ENCODE measurements at regions not wholly inside any gene's neighbourhood (a gene's known extent, or its start where the extent isn't known, plus 50 kb on each side); places are given as distances from the start of the nearest gene placed in this dataset.
A peak's percentile ranks its signal among the peaks of the same experiment; 100 is the strongest.
"Not testable (repeated sequence)": the region's sequence is repeated elsewhere in the genome, so short reads cannot be mapped to it uniquely, and the experiment has no call there.

DNA sequence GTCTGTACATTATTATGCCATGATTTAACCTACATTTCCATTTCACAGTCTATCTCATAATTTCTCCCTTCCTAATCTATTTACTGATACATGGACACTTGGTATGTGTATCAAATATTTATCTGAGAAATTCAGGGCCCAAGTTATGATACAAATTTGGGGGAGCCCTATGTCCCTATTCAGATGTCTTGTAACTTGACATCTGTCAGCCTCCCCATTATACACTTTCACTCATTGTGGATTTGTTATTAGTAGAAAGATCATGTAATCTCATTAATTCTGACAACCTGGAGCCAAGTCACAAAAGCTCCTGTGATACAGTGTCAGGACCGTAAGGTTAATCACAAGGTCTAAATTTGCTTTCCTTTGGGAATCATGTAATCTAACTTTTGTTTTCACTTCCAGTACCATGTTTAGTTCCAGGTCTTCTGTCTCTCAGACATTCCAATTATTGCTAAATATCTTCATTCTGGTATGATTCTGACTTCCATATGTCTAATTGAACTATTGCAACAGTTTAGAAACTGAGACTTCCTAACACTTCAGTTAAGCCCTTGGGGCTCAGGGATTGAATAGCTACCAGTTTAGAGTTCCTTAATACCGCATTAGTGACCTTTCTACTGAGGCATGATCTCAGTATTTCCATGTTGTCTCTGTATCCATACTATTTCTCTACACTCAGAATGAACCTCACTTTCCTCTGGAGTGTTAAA, 182.9 kb upstream of the NUDT12 start:
- TF ChIP-seq CTCF (conservative IDR thresholded peaks at IDR 0.05; ENCODE audit: low read depth, low read length): no peak
- H3K4me3 ChIP-seq (ENCODE audit: low read length): no peak overlapping the region
- DNase-seq (ENCODE audit: low read depth): peak; percentile 55

- no peak for TF ChIP-seq CTCF (conservative IDR thresholded peaks at IDR 0.05; ENCODE audit: low read depth, low read length)
- H3K4me3 ChIP-seq (ENCODE audit: low read length): peak overlapping the region; percentile 3
- peak; percentile 87 for DNase-seq (ENCODE audit: low read depth)
Observed at GRCh38 chr5:103744159-103744558, 181.6 kb upstream of the NUDT12 start.

- no peak for TF ChIP-seq CTCF (conservative IDR thresholded peaks at IDR 0.05; ENCODE audit: low read depth, low read length)
- no peak for DNase-seq (ENCODE audit: low read depth)
- no peak overlapping the region for H3K4me3 ChIP-seq (ENCODE audit: low read length)
Observed at GRCh38 chr5:103743421-103743820, 180.8 kb upstream of the NUDT12 start.

- no peak for DNase-seq (ENCODE audit: low read depth)
- no peak overlapping the region for H3K4me3 ChIP-seq (ENCODE audit: low read length)
- TF ChIP-seq CTCF (conservative IDR thresholded peaks at IDR 0.05; ENCODE audit: low read depth, low read length): no peak
Observed at GRCh38 chr5:103741984-103742383, 179.4 kb upstream of the NUDT12 start.

DNA sequence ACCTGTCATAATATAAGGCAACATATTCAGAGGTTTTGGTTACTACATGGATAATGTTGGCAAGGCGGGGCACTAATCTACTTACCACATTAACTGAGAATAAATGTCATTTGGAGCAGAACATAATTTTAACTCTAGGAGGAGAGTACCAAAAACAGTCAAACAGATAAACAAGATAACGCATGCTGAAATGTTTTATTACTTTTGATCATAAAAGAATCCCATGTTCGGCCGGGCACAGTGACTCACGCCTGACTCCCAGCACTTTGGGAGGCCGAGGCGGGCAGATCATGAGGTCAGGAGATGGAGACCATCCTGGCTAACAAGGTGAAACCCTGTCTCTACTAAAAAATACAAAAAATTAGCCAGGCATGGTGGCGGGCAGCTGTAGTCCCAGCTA, 173.8 kb upstream of the NUDT12 start:
- DNase-seq (ENCODE audit: low read depth); H3K4me3 ChIP-seq (ENCODE audit: low read length): not testable (repeated sequence)

GRCh38 chr5:103724271-103724670, 161.7 kb upstream of the NUDT12 start:
- H3K4me3 ChIP-seq (ENCODE audit: low read length): no peak overlapping the region
- TF ChIP-seq CTCF (conservative IDR thresholded peaks at IDR 0.05; ENCODE audit: low read depth, low read length): no peak
- no peak for DNase-seq (ENCODE audit: low read depth)

DNA sequence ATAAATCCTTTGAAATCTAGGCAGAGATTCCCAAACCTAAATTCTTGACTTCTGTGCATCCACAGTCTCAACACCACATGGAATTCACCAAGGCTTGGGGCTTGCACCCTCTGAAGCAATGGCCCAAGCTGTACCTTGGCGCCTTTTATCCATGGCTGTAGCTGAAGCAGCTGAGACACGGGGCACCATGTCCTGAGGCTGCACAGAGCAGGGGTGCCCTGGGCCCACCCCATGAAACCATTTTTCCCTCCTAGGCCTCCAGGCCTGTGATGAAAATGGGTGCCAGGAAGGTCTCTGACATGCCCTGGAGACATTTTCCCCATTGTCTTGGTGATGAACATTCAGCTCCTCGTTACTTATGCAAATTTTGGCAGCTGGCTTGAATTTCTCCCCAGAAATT, 158.6 kb upstream of the NUDT12 start:
- TF ChIP-seq CTCF (conservative IDR thresholded peaks at IDR 0.05; ENCODE audit: low read depth, low read length): no peak
- no peak for DNase-seq (ENCODE audit: low read depth)
- H3K4me3 ChIP-seq (ENCODE audit: low read length): no peak overlapping the region
